ENCODE measurements at regions not wholly inside any gene's neighbourhood (a gene's known extent, or its start where the extent isn't known, plus 50 kb on each side); places are given as distances from the start of the nearest gene placed in this dataset.
A peak's percentile ranks its signal among the peaks of the same experiment; 100 is the strongest.
"Not testable (repeated sequence)": the region's sequence is repeated elsewhere in the genome, so short reads cannot be mapped to it uniquely, and the experiment has no call there.

GRCh38 chr6:134400941-134401340, 83.0 kb upstream of the SGK1 start:
- no peak for DNase-seq (ENCODE audit: low read depth in 2 of 2)

GRCh38 chr6:134398453-134398852, 80.5 kb upstream of the SGK1 start:
- DNase-seq (ENCODE audit: low read depth in 2 of 2) = no peak

GRCh38 chr6:134397676-134398075, 79.8 kb upstream of the SGK1 start:
- DNase-seq (ENCODE audit: low read depth in 2 of 2) = no peak

- DNase-seq (ENCODE audit: low read depth in 2 of 2) = no peak
Measured at GRCh38 chr6:134394905-134395304, 77.0 kb upstream of the SGK1 start.

GRCh38 chr6:134394208-134394607, 76.3 kb upstream of the SGK1 start:
- no peak for DNase-seq (ENCODE audit: low read depth in 2 of 2)

GRCh38 chr6:134391205-134391604, 73.3 kb upstream of the SGK1 start:
- no peak for DNase-seq (ENCODE audit: low read depth in 2 of 2)

GRCh38 chr6:134389658-134390057, 71.7 kb upstream of the SGK1 start:
- no peak for DNase-seq (ENCODE audit: low read depth in 2 of 2)

GRCh38 chr6:134389129-134389528, 71.2 kb upstream of the SGK1 start:
- DNase-seq (ENCODE audit: low read depth in 2 of 2) = no peak

- DNase-seq (ENCODE audit: low read depth in 2 of 2) = not testable (repeated sequence)
Measured at GRCh38 chr6:134386482-134386881, 68.6 kb upstream of the SGK1 start.

- no peak for DNase-seq (ENCODE audit: low read depth in 2 of 2)
Measured at GRCh38 chr6:134381959-134382358, 64.0 kb upstream of the SGK1 start.

GRCh38 chr6:134379599-134379998, 61.7 kb upstream of the SGK1 start:
- DNase-seq (ENCODE audit: low read depth in 2 of 2) = no peak

GRCh38 chr6:134379076-134379475, 61.2 kb upstream of the SGK1 start:
- DNase-seq (ENCODE audit: low read depth in 2 of 2) = peak in 1 of 2 donors; percentile 21

- DNase-seq (ENCODE audit: low read depth in 2 of 2) = no peak
Measured at GRCh38 chr6:134378426-134378825, 60.5 kb upstream of the SGK1 start.

- DNase-seq (ENCODE audit: low read depth in 2 of 2) = no peak
Measured at GRCh38 chr6:134376785-134377184, 58.9 kb upstream of the SGK1 start.

- DNase-seq (ENCODE audit: low read depth in 2 of 2) = no peak
Measured at GRCh38 chr6:134375220-134375580, 57.3 kb upstream of the SGK1 start.

GRCh38 chr6:134374491-134375219, 56.7 kb upstream of the SGK1 start:
- DNase-seq (ENCODE audit: low read depth in 2 of 2) = no peak

- no peak for DNase-seq (ENCODE audit: low read depth in 2 of 2)
Measured at GRCh38 chr6:134373993-134374392, 56.1 kb upstream of the SGK1 start.

GRCh38 chr6:134373282-134373922, 55.5 kb upstream of the SGK1 start:
- no peak for DNase-seq (ENCODE audit: low read depth in 2 of 2)

- DNase-seq (ENCODE audit: low read depth in 2 of 2) = no peak
Measured at GRCh38 chr6:134372603-134373281, 54.8 kb upstream of the SGK1 start.

- DNase-seq (ENCODE audit: low read depth in 2 of 2) = no peak
Measured at GRCh38 chr6:134368670-134369069, 50.8 kb upstream of the SGK1 start.

Measured in stimulated activated CD4-positive, alpha-beta T cell treated with anti-CD3 and anti-CD28 coated beads, Interleukin-1b, Interleukin-23, amount 100 ng/mL, for 4 hours (primary cell).